Gastroesophageal sphincter (tissue), 3 donors: ENCODE measurements at regions not wholly inside any gene's neighbourhood (a gene's known extent, or its start where the extent isn't known, plus 50 kb on each side); places are given as distances from the start of the nearest gene placed in this dataset.
"Not testable (repeated sequence)": the region's sequence is repeated elsewhere in the genome, so short reads cannot be mapped to it uniquely, and the experiment has no call there.

ENCODE experiments used
- EP300 ChIP-seq: sonication (generic); formaldehyde crosslinking; IDR thresholded peaks from one replicate; pipeline ENCODE4 v1.6.1; 2017; ENCODE audit warnings: antibody characterized with exemption, mild to moderate bottlenecking
- POLR2A ChIP-seq, 2 donors: fragments of 450-650 bp; IDR thresholded peaks; one replicate each; pipeline ENCODE4 v1.6.1; 2017; ENCODE audit warnings: antibody characterized with exemption in 2 of 2, mild to moderate bottlenecking in 2 of 2, moderate library complexity in 1 of 2
- POLR2AphosphoS5 ChIP-seq: sonication (generic); formaldehyde crosslinking; IDR thresholded peaks from one replicate; pipeline ENCODE4 v1.6.1; 2017; ENCODE audit warnings: antibody characterized with exemption
- TF ChIP-seq, protein P1 (sequence below), 4 experiments: fragments of 200-600 bp in 2 of 4; fragments of 450-650 bp in 2 of 4; sonication (generic) in 1 of 4; IDR thresholded peaks; one replicate each; pipeline ENCODE4 v1.5.1; 2017 to 2019; ENCODE audit warnings: antibody characterized with exemption in 4 of 4, mild to moderate bottlenecking in 2 of 4, moderate library complexity in 2 of 4

DNA sequence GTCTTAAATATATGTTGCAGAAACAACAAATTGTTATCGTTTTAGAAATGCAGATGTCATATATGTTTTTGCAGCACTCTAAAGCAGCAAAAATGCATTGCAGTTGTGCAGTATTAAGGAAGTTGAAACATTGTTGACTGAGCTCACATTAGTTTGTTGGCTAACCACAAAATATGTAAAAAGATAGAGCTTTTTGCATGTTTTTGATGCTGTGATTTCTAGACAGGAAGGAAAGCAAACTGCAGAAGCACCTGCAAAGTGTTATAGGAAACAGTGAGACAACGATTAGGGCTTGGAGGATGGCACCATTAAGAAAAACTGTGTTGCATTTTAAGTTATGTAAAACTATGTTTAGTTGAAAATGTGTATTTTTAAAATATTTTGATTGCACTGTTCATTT, 366.7 kb downstream of the SRGAP2C start:
- TF ChIP-seq, protein P1, sequence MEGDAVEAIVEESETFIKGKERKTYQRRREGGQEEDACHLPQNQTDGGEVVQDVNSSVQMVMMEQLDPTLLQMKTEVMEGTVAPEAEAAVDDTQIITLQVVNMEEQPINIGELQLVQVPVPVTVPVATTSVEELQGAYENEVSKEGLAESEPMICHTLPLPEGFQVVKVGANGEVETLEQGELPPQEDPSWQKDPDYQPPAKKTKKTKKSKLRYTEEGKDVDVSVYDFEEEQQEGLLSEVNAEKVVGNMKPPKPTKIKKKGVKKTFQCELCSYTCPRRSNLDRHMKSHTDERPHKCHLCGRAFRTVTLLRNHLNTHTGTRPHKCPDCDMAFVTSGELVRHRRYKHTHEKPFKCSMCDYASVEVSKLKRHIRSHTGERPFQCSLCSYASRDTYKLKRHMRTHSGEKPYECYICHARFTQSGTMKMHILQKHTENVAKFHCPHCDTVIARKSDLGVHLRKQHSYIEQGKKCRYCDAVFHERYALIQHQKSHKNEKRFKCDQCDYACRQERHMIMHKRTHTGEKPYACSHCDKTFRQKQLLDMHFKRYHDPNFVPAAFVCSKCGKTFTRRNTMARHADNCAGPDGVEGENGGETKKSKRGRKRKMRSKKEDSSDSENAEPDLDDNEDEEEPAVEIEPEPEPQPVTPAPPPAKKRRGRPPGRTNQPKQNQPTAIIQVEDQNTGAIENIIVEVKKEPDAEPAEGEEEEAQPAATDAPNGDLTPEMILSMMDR (IDR thresholded peaks at IDR 0.05) = not testable (repeated sequence)
- not testable (repeated sequence) for TF ChIP-seq POLR2A (IDR thresholded peaks at IDR 0.05); EP300; POLR2AphosphoS5
